ENCODE measurements at regions not wholly inside any gene's neighbourhood (a gene's known extent, or its start where the extent isn't known, plus 50 kb on each side); places are given as distances from the start of the nearest gene placed in this dataset.

- DNase-seq (ENCODE audit: low read depth): no peak
Observed at GRCh38 chr20:51135926-51136715, 113.2 kb upstream of the KCNG1 start.

GRCh38 chr20:51134405-51134804, 111.5 kb upstream of the KCNG1 start:
- H3K4me3 ChIP-seq (ENCODE audit: low read length): no peak overlapping the region
- DNase-seq (ENCODE audit: low read depth): no peak
- TF ChIP-seq CTCF (conservative IDR thresholded peaks at IDR 0.05; ENCODE audit: low read depth, low read length): no peak

More at GRCh38 chr20:51135926-51136715, 113.2 kb upstream of the KCNG1 start:
- no peak for TF ChIP-seq CTCF (conservative IDR thresholded peaks at IDR 0.05; ENCODE audit: low read depth, low read length)
- H3K4me3 ChIP-seq (ENCODE audit: low read length): no peak overlapping the region

- TF ChIP-seq CTCF (conservative IDR thresholded peaks at IDR 0.05; ENCODE audit: low read depth, low read length): no peak
- no peak overlapping the region for H3K4me3 ChIP-seq (ENCODE audit: low read length)
- DNase-seq (ENCODE audit: low read depth): no peak
Observed at GRCh38 chr20:51132279-51132678, 109.4 kb upstream of the KCNG1 start.

GRCh38 chr20:51131811-51132210, 108.9 kb upstream of the KCNG1 start:
- no peak for DNase-seq (ENCODE audit: low read depth)
- TF ChIP-seq CTCF (conservative IDR thresholded peaks at IDR 0.05; ENCODE audit: low read depth, low read length): no peak
- no peak overlapping the region for H3K4me3 ChIP-seq (ENCODE audit: low read length)

- no peak for TF ChIP-seq CTCF (conservative IDR thresholded peaks at IDR 0.05; ENCODE audit: low read depth, low read length)
- H3K4me3 ChIP-seq (ENCODE audit: low read length): no peak overlapping the region
- DNase-seq (ENCODE audit: low read depth): no peak
Observed at GRCh38 chr20:51129147-51129776, 106.4 kb upstream of the KCNG1 start.

- DNase-seq (ENCODE audit: low read depth): no peak
- H3K4me3 ChIP-seq (ENCODE audit: low read length): no peak overlapping the region
- no peak for TF ChIP-seq CTCF (conservative IDR thresholded peaks at IDR 0.05; ENCODE audit: low read depth, low read length)
Observed at GRCh38 chr20:51128198-51128597, 105.3 kb upstream of the KCNG1 start.

GRCh38 chr20:51127713-51128112, 104.8 kb upstream of the KCNG1 start:
- no peak for TF ChIP-seq CTCF (conservative IDR thresholded peaks at IDR 0.05; ENCODE audit: low read depth, low read length)
- DNase-seq (ENCODE audit: low read depth): no peak
- H3K4me3 ChIP-seq (ENCODE audit: low read length): no peak overlapping the region

Measured in retinal pigment epithelial cell (primary cell).